Osteoblast (primary cell): ENCODE measurements at regions not wholly inside any gene's neighbourhood (a gene's known extent, or its start where the extent isn't known, plus 50 kb on each side); places are given as distances from the start of the nearest gene placed in this dataset.

Experiments used
- DNase-seq: peaks from one replicate; pipeline ENCODE4 v3.0.0; 2011; ENCODE audit warnings: low spot score, mixed read lengths; ENCODE audit not compliant: insufficient read length; ENCODE audit errors: missing footprints
- H2AFZ ChIP-seq: 2 replicates; pipeline ENCODE4 v1.6.0; 2011; ENCODE audit warnings: mild to moderate bottlenecking, low read length
- H3K27ac ChIP-seq: 2 replicates; pipeline ENCODE4 v1.5.1; 2011; ENCODE audit warnings: mild to moderate bottlenecking, low read depth, low read length, moderate library complexity
- H3K27me3 ChIP-seq: 2 replicates; pipeline ENCODE4 v1.6.0; 2012; ENCODE audit warnings: mild to moderate bottlenecking, control low read depth, inconsistent platforms, low read length, moderate library complexity; ENCODE audit not compliant: insufficient read depth
- H3K36me3 ChIP-seq: 2 replicates; pipeline ENCODE4 v1.5.1; 2011; ENCODE audit warnings: mild to moderate bottlenecking, low read length, control low read depth, moderate library complexity; ENCODE audit not compliant: insufficient read depth
- H3K4me1 ChIP-seq: 2 replicates; pipeline ENCODE4 v1.5.1; 2011; ENCODE audit warnings: mild to moderate bottlenecking, low read length, control low read depth, moderate library complexity; ENCODE audit not compliant: insufficient read depth
- H3K4me2 ChIP-seq: 2 replicates; pipeline ENCODE4 v1.6.0; 2011; ENCODE audit warnings: mild to moderate bottlenecking, low read length; ENCODE audit not compliant: insufficient read depth
- H3K4me3 ChIP-seq: fragments of 200-600 bp; sonication (generic); 3 replicates; pipeline ENCODE4 v1.5.1; 2012; ENCODE audit warnings: mild to moderate bottlenecking, low read length, inconsistent platforms; ENCODE audit not compliant: insufficient read depth
- H3K79me2 ChIP-seq: 2 replicates; pipeline ENCODE4 v1.6.0; 2012; ENCODE audit warnings: mild to moderate bottlenecking, low read length, control low read depth, inconsistent platforms; ENCODE audit not compliant: insufficient read depth
- H3K9me3 ChIP-seq: 2 replicates; pipeline ENCODE4 v1.5.1; 2011; ENCODE audit warnings: low read depth, low read length, control low read depth
- H4K20me1 ChIP-seq: 2 replicates; pipeline ENCODE4 v1.6.0; 2012; ENCODE audit warnings: mild to moderate bottlenecking, low read length, control low read depth; ENCODE audit not compliant: insufficient read depth
- CTCF ChIP-seq: IDR thresholded peaks from 2 replicates; pipeline ENCODE4 v1.5.1; 2011; ENCODE audit warnings: mild to moderate bottlenecking, low read depth, low read length, moderate library complexity; ENCODE audit errors: extremely low read depth

- Histone ChIP-seq H3K27ac (no peak overlapping the region), H3K4me2 (no peak overlapping the region), H3K27me3 (peaks cover 9% of the 10 kb centered on the region), H3K4me1 (peaks cover 8% of the 10 kb centered on the region), H3K4me3 (no peak overlapping the region), H3K36me3 (no peaks in the 10 kb centered on the region), H3K9me3 (no peaks in the 10 kb centered on the region), H2AFZ (no peak overlapping the region), H3K79me2 (no peaks in the 10 kb centered on the region), H4K20me1 (no peaks in the 10 kb centered on the region)
- DNase-seq: no peak
- no peak for TF ChIP-seq CTCF
Measured at GRCh38 chr17:73768691-73769090, 124.4 kb upstream of the SDK2 start.

GRCh38 chr17:73769479-73769878 is 125.2 kb upstream of the SDK2 start:
- Histone ChIP-seq H3K79me2 (no peaks in the 10 kb centered on the region), H3K27ac (no peak overlapping the region), H3K36me3 (no peaks in the 10 kb centered on the region), H3K27me3 (peaks cover 9% of the 10 kb centered on the region), H3K4me1 (peaks cover 8% of the 10 kb centered on the region), H3K4me3 (no peak overlapping the region), H4K20me1 (no peaks in the 10 kb centered on the region), H3K9me3 (no peaks in the 10 kb centered on the region), H2AFZ (no peak overlapping the region), H3K4me2 (no peak overlapping the region)
- no peak for DNase-seq
- no peak for TF ChIP-seq CTCF

GRCh38 chr17:73770115-73770848 is 126.0 kb upstream of the SDK2 start:
- Histone ChIP-seq H3K4me3 (no peak overlapping the region), H2AFZ (no peak overlapping the region), H3K36me3 (no peaks in the 10 kb centered on the region), H3K4me1 (peaks cover 8% of the 10 kb centered on the region), H3K79me2 (no peaks in the 10 kb centered on the region), H3K27me3 (peaks cover 9% of the 10 kb centered on the region), H3K27ac (no peak overlapping the region), H3K9me3 (no peaks in the 10 kb centered on the region), H4K20me1 (no peaks in the 10 kb centered on the region), H3K4me2 (no peak overlapping the region)
- DNase-seq: peak; percentile 93
- TF ChIP-seq CTCF: no peak

- Histone ChIP-seq H3K27me3 (peaks cover 9% of the 10 kb centered on the region), H2AFZ (no peak overlapping the region), H3K9me3 (no peaks in the 10 kb centered on the region), H3K36me3 (no peaks in the 10 kb centered on the region), H3K4me1 (peaks cover 8% of the 10 kb centered on the region), H3K27ac (no peak overlapping the region), H3K4me2 (no peak overlapping the region), H3K79me2 (no peaks in the 10 kb centered on the region), H4K20me1 (no peaks in the 10 kb centered on the region), H3K4me3 (no peak overlapping the region)
- DNase-seq: no peak
- no peak for TF ChIP-seq CTCF
Measured at GRCh38 chr17:73770849-73771229, 126.6 kb upstream of the SDK2 start.
